HCT116 (cell line): ENCODE measurements at regions not wholly inside any gene's neighbourhood (a gene's known extent, or its start where the extent isn't known, plus 50 kb on each side); places are given as distances from the start of the nearest gene placed in this dataset.

Source experiments
- ATAC-seq: fragments of 200-7000 bp; cut with Tn5 transposase; 2 replicates; pipeline ENCODE4 v1.9.1; 2020; ENCODE audit warnings: mild to moderate bottlenecking, moderate library complexity
- BruUV-seq: library from RNA; stranded (reverse); fragments of 400-500 nt; replicated peaks from 2 replicates; lab custom pipeline; 2021; lab: Mats Ljungman, UMichigan
- CTCF ChIA-PET: fragments of 300-600 bp; sonication (Branson Sonifier 250); formaldehyde crosslinking; loops from one replicate; lab custom pipeline; 2021; ENCODE audit warnings: antibody characterized with exemption; lab: Charles Lee
- POLR2A ChIA-PET: fragments of 300-600, 350-600 bp; sonication (Branson Sonifier 250); formaldehyde crosslinking; loops from one replicate; lab custom pipeline; 2021; ENCODE audit warnings: antibody characterized with exemption; lab: Charles Lee
- RAD21 ChIA-PET, 2 experiments: fragments of 300-600 bp; sonication (Branson Sonifier 250); formaldehyde crosslinking; loops; one replicate each; lab custom pipeline; 2023; ENCODE audit warnings: low total read pairs in 2 of 2; ENCODE audit not compliant: uncharacterized antibody in 2 of 2, unreplicated experiment in 2 of 2, low non-redundant PET in 1 of 2; lab: Charles Lee
- DNase-seq: peaks from one replicate; pipeline ENCODE4 v3.0.0-alpha.2; 2010; ENCODE audit warnings: low read depth, low spot score
- H2AFZ ChIP-seq: fragments of 200-600 bp; shearing (Covaris generic), sonication (generic); 2 replicates; pipeline ENCODE4 v1.6.1; 2017; ENCODE audit warnings: low read depth, mixed run types, mixed read lengths, antibody characterized with exemption, low read length; ENCODE audit not compliant: poor library complexity, severe bottlenecking
- H3K27ac ChIP-seq: 2 replicates; pipeline ENCODE4 v1.5.1; 2012; ENCODE audit warnings: low read depth, low read length
- H3K27me3 ChIP-seq: fragments of 200-600 bp; sonication (generic); 2 replicates; pipeline ENCODE4 v1.6.1; 2016; ENCODE audit warnings: mixed run types, low read length, mixed read lengths; ENCODE audit not compliant: insufficient read depth
- H3K36me3 ChIP-seq, 2 experiments: fragments of 200-500 bp in 1 of 2; fragments of 200-600 bp in 1 of 2; sonication (Bioruptor generic) in 1 of 2; sonication (generic) in 1 of 2; 2 replicates each; pipeline versions ENCODE4 v1.5.1 to v1.6.1; 2014 to 2016; ENCODE audit warnings: low read length in 2 of 2, inconsistent platforms in 1 of 2, mixed read lengths in 1 of 2, mixed run types in 1 of 2; ENCODE audit not compliant: insufficient read depth in 2 of 2, control insufficient read depth in 1 of 2
- H3K4me1 ChIP-seq, 2 experiments: fragments of 200-600 bp in 1 of 2; sonication (generic) in 1 of 2; 2 replicates each; pipeline versions ENCODE4 v1.5.1 to v1.6.1; 2012 to 2017; ENCODE audit warnings: low read length in 2 of 2, inconsistent platforms in 1 of 2, mild to moderate bottlenecking in 1 of 2, mixed read lengths in 1 of 2, mixed run types in 1 of 2, moderate library complexity in 1 of 2; ENCODE audit not compliant: insufficient read depth in 2 of 2, control insufficient read depth in 1 of 2
- H3K4me2 ChIP-seq: fragments of 200-600 bp; sonication (generic); 2 replicates; pipeline ENCODE4 v1.6.1; 2017; ENCODE audit warnings: mixed run types, low read length, mixed read lengths
- H3K4me3 ChIP-seq, 2 experiments: fragments of 200-600 bp in 1 of 2; sonication (generic) in 1 of 2; replicated peaks in 1 of 2; 2 replicates each; pipeline ENCODE4 v1.5.1; 2011 to 2016; ENCODE audit warnings: low read length in 2 of 2, control low read depth in 1 of 2, low read depth in 1 of 2, mild to moderate bottlenecking in 1 of 2, mixed read lengths in 1 of 2, mixed run types in 1 of 2
- H3K79me2 ChIP-seq: fragments of 200-600 bp; sonication (generic); 2 replicates; pipeline ENCODE4 v1.6.1; 2017; ENCODE audit warnings: mild to moderate bottlenecking, mixed run types, low read length, moderate library complexity, mixed read lengths; ENCODE audit not compliant: insufficient read depth
- H3K9ac ChIP-seq: fragments of 200-600 bp; sonication (generic); 2 replicates; pipeline ENCODE4 v1.6.1; 2016; ENCODE audit warnings: low read length, mixed read lengths
- H3K9me2 ChIP-seq: fragments of 200-600 bp; sonication (generic), shearing (Covaris generic); 2 replicates; pipeline ENCODE4 v1.6.1; 2017; ENCODE audit warnings: mixed run types, mild to moderate bottlenecking, moderate library complexity; ENCODE audit not compliant: insufficient read depth
- H3K9me3 ChIP-seq, 2 experiments: fragments of 200-500 bp in 1 of 2; fragments of 200-600 bp in 1 of 2; sonication (Bioruptor generic) in 1 of 2; sonication (generic) in 1 of 2; 2 replicates each; pipeline ENCODE4 v1.6.1; 2014 to 2017; ENCODE audit warnings: low read length in 2 of 2, mixed read lengths in 2 of 2, inconsistent platforms in 1 of 2, low read depth in 1 of 2, mild to moderate bottlenecking in 1 of 2, mixed run types in 1 of 2, moderate library complexity in 1 of 2; ENCODE audit not compliant: control insufficient read depth in 1 of 2, insufficient read depth in 1 of 2
- H4K20me1 ChIP-seq: fragments of 200-600 bp; sonication (generic), shearing (Covaris generic); 2 replicates; pipeline ENCODE4 v1.6.1; 2017; ENCODE audit warnings: mixed run types, mild to moderate bottlenecking, moderate library complexity; ENCODE audit not compliant: insufficient read depth
- CEBPB ChIP-seq: IDR thresholded peaks from 2 replicates; pipeline ENCODE4 v1.6.1; 2012; ENCODE audit warnings: low read depth
- EGR1 ChIP-seq: IDR thresholded peaks from 2 replicates; pipeline ENCODE4 v1.6.1; 2012; ENCODE audit warnings: low read depth
- ELF1 ChIP-seq: IDR thresholded peaks from 2 replicates; pipeline ENCODE4 v1.6.1; 2012; ENCODE audit warnings: low read depth, borderline replicate concordance
- EZH2phosphoT487 ChIP-seq: fragments of 200-600 bp; IDR thresholded peaks from 2 replicates; pipeline ENCODE4 v1.6.1; 2018; ENCODE audit warnings: antibody characterized with exemption, borderline replicate concordance
- POLR2AphosphoS5 ChIP-seq: IDR thresholded peaks from 2 replicates; pipeline ENCODE4 v1.6.1; 2011; ENCODE audit warnings: mild to moderate bottlenecking, low read depth, low read length, moderate library complexity
- SP1 ChIP-seq: IDR thresholded peaks from 2 replicates; pipeline ENCODE4 v1.6.1; 2012; ENCODE audit warnings: low read depth
- SRF ChIP-seq: IDR thresholded peaks from 2 replicates; pipeline ENCODE4 v1.6.1; 2012; ENCODE audit warnings: low read depth
- intact Hi-C: fragments of 100-400 bp; cut with micrococcal nuclease; formaldehyde crosslinking; loops from 2 replicates; pipeline ENCODE4 v1.10.0; 2022
- TF ChIP-seq, protein P1 (sequence below): IDR thresholded peaks from 2 replicates; pipeline ENCODE4 v1.6.1; 2011; ENCODE audit warnings: mild to moderate bottlenecking, low read length, moderate library complexity; ENCODE audit not compliant: insufficient replicate concordance; ENCODE audit errors: extremely low read depth
- TF ChIP-seq, protein P2 (sequence below): IDR thresholded peaks from 2 replicates; pipeline ENCODE4 v1.6.1; 2012

DNA sequence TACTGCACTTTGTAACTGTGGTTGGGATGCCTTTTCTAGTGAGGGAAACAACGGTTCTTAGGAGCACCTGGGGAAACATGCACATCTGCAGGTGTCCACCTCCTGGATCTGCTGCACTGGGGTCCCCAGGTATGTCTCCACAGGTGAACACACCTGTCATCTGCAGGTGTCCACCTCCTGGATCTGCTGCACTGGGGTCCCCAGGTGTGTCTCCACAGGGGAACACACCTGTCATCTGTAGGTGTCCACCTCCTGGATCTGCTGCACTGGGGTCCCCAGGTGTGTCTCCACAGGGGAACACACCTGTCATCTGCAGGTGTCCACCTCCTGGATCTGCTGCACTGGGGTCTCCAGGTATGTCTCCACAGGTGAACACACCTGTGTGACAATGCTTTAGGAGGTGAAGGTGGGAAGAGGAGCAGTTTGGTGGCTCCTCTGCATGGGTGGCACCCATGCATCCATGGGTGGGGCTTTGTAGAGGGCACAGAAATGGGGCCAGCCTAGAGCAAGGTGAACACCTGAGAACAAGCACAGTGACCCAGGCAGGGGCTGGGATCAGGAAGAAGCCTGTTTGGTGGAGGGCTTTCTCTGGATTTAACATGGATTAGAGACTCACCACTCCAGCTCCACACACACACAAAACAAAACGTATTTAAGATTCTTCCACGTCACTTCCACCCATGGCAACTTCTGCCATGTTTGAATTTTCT, 206.0 kb upstream of the CDH4 start:
- ChIA-PET POLR2A (no interaction called here), RAD21 (no interaction called here), CTCF (no interaction called here)
- TF ChIP-seq, protein P1, sequence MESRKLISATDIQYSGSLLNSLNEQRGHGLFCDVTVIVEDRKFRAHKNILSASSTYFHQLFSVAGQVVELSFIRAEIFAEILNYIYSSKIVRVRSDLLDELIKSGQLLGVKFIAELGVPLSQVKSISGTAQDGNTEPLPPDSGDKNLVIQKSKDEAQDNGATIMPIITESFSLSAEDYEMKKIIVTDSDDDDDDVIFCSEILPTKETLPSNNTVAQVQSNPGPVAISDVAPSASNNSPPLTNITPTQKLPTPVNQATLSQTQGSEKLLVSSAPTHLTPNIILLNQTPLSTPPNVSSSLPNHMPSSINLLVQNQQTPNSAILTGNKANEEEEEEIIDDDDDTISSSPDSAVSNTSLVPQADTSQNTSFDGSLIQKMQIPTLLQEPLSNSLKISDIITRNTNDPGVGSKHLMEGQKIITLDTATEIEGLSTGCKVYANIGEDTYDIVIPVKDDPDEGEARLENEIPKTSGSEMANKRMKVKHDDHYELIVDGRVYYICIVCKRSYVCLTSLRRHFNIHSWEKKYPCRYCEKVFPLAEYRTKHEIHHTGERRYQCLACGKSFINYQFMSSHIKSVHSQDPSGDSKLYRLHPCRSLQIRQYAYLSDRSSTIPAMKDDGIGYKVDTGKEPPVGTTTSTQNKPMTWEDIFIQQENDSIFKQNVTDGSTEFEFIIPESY = no peak
- TF ChIP-seq SRF = no peak
- TF ChIP-seq SP1 = no peak
- TF ChIP-seq POLR2AphosphoS5 = no peak
- TF ChIP-seq CEBPB = no peak
- no peak for TF ChIP-seq ELF1
- TF ChIP-seq, protein P2, sequence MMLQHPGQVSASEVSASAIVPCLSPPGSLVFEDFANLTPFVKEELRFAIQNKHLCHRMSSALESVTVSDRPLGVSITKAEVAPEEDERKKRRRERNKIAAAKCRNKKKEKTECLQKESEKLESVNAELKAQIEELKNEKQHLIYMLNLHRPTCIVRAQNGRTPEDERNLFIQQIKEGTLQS = no peak
- no peak for TF ChIP-seq EGR1
- TF ChIP-seq EZH2phosphoT487 = no peak
- H3K36me3 ChIP-seq = no peaks in the 10 kb centered on the region
- H2AFZ ChIP-seq = no peak overlapping the region
- DNase-seq (no peak), ATAC-seq (no peak)
- peaks cover 7 to 49% of the 10 kb centered on the region in 2 experiments; a peak in 2 of 4 replicates for H3K9me3 ChIP-seq
- H3K4me1 ChIP-seq = no peaks in the 10 kb centered on the region
- BruUV-seq = no TSS peak
- no peak overlapping the region for H3K4me3 ChIP-seq
- no peaks in the 10 kb centered on the region for H3K9me2 ChIP-seq
- no peaks in the 10 kb centered on the region for H4K20me1 ChIP-seq
- no peaks in the 10 kb centered on the region for H3K27me3 ChIP-seq
- H3K27ac ChIP-seq = no peak overlapping the region
- intact Hi-C loops = no loop called here
- no peaks in the 10 kb centered on the region for H3K79me2 ChIP-seq
- no peak overlapping the region for H3K4me2 ChIP-seq
- no peak overlapping the region for H3K9ac ChIP-seq
